T-helper 1 cell treated with Interleukin-12 subunit alpha and Interleukin-12 subunit beta and Interleukin-4 antibody, amounts not matched to agents 30 μg/mL and 1 μg/mL, for 36 hours (primary cell): ENCODE measurements at regions not wholly inside any gene's neighbourhood (a gene's known extent, or its start where the extent isn't known, plus 50 kb on each side); places are given as distances from the start of the nearest gene placed in this dataset.

ENCODE experiments used
- H3K27ac Mint-ChIP-seq: one replicate; pipeline ENCODE4 v1.8.0; 2021; ENCODE audit warnings: mild to moderate bottlenecking, mixed read lengths
- H3K27me3 Mint-ChIP-seq: one replicate; pipeline ENCODE4 v1.8.0; 2021; ENCODE audit warnings: low read depth, mixed read lengths
- H3K36me3 Mint-ChIP-seq: one replicate; pipeline ENCODE4 v1.8.0; 2021; ENCODE audit warnings: low read depth, mixed read lengths
- H3K4me1 Mint-ChIP-seq: one replicate; pipeline ENCODE4 v1.8.0; 2021; ENCODE audit warnings: low read depth, mixed read lengths
- H3K4me3 Mint-ChIP-seq: one replicate; pipeline ENCODE4 v1.8.0; 2021; ENCODE audit warnings: mild to moderate bottlenecking, moderate library complexity, mixed read lengths
- H3K9me3 Mint-ChIP-seq: one replicate; pipeline ENCODE4 v1.8.0; 2021; ENCODE audit warnings: mixed read lengths

DNA sequence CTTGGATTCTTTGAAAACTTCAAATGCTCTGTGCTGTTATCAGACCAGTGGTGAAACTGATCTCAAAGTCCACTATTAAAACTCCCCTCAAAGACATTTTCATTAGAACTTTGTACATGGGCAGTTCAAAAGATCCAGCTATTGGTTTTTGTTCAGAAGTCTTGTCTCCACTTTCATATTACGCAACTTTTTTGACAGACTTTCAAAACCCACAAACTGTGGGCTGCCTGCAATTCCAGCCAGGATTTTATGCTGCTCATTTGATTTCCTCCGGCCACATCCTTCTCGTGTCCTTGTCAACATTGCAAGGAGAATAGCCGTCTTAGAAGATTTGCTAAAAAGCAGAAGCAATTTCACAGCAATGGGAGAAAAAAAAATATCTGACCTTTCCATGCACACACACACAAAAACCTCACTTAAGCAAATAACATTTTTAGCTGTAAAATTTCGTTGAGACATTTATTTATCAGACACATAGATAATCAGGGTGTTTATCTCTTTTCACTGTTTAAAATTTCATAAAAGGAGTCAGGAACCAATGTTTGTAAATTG, 1990.5 kb downstream of the MAT2B start:
- H3K4me1 Mint-ChIP-seq, result no peaks in the 10 kb centered on the region
- no peaks in the 10 kb centered on the region for H3K36me3 Mint-ChIP-seq
- no peak overlapping the region for H3K4me3 Mint-ChIP-seq
- H3K27me3 Mint-ChIP-seq, result no peaks in the 10 kb centered on the region
- no peak overlapping the region for H3K27ac Mint-ChIP-seq
- H3K9me3 Mint-ChIP-seq, result peaks cover 11% of the 10 kb centered on the region

DNA sequence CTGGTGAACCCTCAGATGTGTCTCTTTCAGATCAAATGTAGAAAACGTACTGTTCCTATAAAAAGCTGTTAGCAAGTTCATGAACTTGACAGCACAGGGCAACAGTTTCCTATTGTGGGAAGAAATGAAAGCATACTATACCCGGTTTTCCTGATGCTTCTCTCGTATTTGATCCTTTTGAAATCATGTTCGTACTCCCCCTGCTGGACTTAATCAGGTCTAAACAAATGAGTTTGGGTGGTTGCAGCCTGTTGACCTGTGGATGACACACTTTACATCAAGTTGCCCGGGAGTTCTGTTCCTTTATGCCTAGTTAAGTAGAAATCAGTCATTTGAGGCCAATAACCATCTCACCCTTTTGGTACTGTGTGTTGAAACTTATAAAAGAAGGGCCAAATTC, 1992.3 kb downstream of the MAT2B start:
- no peak overlapping the region for H3K27ac Mint-ChIP-seq
- no peaks in the 10 kb centered on the region for H3K36me3 Mint-ChIP-seq
- H3K27me3 Mint-ChIP-seq, result no peaks in the 10 kb centered on the region
- no peaks in the 10 kb centered on the region for H3K4me1 Mint-ChIP-seq
- peaks cover 8% of the 10 kb centered on the region for H3K9me3 Mint-ChIP-seq
- H3K4me3 Mint-ChIP-seq, result no peak overlapping the region

DNA sequence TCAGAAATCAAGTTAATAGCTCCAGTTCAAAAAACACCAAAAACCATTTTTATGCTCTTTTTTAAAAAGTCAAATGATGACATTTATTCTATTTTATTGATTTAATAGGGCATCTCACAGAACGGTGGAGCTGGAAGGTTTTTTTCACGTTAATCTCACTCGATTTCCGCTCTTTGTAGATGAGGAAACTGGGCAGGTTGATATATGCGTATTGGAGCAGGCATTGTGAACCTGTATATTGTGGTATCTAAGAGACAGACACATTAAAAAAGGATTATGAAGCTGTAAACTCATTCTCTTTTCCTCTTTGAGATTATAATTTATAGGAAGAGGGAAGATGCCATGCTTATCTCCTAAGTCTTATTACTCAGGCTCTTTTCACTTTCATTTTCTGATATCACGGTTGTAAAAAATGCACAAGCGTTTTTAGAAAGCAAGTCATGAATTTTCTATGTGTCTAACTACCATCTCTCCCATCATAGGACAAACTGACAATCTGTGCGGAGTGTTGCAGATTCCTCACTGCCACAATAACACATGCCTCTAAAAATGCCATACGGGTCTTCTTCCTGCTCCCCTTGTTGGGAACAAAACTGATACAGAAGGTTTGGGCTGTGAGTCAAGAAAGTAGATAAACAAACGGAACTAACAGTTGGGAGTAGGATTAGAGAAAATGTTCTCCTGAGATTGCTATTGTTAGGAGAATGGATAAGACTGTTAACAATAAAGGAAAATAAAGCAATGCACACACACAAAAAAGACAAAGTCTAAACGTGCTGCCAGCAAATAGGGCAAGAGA, 1997.7 kb downstream of the MAT2B start:
- Mint-ChIP-seq H3K36me3 (no peaks in the 10 kb centered on the region), H3K9me3 (no peaks in the 10 kb centered on the region), H3K4me1 (no peaks in the 10 kb centered on the region), H3K27me3 (no peaks in the 10 kb centered on the region), H3K27ac (no peak overlapping the region), H3K4me3 (no peak overlapping the region)

DNA sequence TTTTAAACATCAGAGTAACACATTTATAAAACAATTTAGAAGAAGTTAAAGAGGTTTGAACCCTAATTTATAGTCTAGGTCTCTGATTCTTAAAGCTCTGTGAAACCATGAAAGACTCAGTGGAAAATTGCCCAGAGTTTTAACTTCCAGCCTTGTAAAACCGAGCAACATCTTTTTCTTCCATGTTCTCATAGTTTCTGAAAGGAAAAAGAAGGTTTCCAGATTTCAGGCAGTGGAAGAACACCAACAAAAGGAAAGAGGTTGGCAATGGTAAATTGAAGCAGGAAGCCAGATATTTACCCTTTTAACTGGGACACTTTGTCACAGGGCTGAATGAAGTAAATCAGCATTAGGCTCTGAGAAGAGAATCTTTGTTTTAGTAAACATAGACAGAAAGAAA, 1999.3 kb downstream of the MAT2B start:
- no peaks in the 10 kb centered on the region for H3K36me3 Mint-ChIP-seq
- H3K9me3 Mint-ChIP-seq, result no peaks in the 10 kb centered on the region
- H3K4me1 Mint-ChIP-seq, result no peaks in the 10 kb centered on the region
- H3K27me3 Mint-ChIP-seq, result no peaks in the 10 kb centered on the region
- no peak overlapping the region for H3K4me3 Mint-ChIP-seq
- no peak overlapping the region for H3K27ac Mint-ChIP-seq

DNA sequence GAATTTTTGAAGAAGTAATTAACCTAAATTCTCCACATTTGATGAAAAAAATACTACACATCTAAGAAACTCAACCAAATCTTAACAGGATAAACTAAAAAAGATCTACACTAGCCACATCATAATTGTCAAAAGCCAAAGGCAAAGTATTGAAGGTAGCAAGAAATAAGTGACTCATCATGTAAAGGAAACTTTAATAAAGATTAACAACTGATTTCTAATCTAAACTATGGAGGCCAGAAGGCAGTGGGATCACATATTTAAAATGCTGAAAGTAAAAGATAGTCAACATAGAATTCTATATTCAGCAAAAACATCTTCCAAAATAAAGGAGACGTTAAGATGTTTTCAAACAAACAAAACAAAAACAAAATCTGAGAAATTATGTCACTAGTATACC, 2002.9 kb downstream of the MAT2B start:
- Mint-ChIP-seq H3K36me3 (no peaks in the 10 kb centered on the region), H3K27me3 (no peaks in the 10 kb centered on the region), H3K4me3 (no peak overlapping the region), H3K4me1 (no peaks in the 10 kb centered on the region), H3K27ac (no peak overlapping the region), H3K9me3 (no peaks in the 10 kb centered on the region)

DNA sequence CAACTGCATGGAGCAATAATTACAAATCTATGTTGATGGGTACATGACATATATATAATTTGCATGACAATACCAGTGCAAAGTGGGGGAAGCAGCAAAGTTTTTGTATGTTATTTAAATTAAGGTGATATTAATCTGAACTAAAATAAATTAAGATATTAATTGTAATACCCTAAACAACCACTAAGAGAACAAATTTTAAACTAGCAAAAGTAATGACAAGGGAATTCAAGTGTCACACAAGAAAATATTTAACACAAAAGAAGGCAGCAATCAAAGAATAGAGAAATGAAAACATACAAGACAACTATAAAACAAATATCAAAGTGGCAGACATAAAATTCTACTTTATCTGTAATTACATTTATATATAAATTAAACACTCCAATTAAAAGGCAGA, 2003.4 kb downstream of the MAT2B start:
- no peaks in the 10 kb centered on the region for H3K36me3 Mint-ChIP-seq
- H3K9me3 Mint-ChIP-seq, result no peaks in the 10 kb centered on the region
- H3K4me3 Mint-ChIP-seq, result no peak overlapping the region
- no peaks in the 10 kb centered on the region for H3K4me1 Mint-ChIP-seq
- H3K27ac Mint-ChIP-seq, result no peak overlapping the region
- no peaks in the 10 kb centered on the region for H3K27me3 Mint-ChIP-seq

DNA sequence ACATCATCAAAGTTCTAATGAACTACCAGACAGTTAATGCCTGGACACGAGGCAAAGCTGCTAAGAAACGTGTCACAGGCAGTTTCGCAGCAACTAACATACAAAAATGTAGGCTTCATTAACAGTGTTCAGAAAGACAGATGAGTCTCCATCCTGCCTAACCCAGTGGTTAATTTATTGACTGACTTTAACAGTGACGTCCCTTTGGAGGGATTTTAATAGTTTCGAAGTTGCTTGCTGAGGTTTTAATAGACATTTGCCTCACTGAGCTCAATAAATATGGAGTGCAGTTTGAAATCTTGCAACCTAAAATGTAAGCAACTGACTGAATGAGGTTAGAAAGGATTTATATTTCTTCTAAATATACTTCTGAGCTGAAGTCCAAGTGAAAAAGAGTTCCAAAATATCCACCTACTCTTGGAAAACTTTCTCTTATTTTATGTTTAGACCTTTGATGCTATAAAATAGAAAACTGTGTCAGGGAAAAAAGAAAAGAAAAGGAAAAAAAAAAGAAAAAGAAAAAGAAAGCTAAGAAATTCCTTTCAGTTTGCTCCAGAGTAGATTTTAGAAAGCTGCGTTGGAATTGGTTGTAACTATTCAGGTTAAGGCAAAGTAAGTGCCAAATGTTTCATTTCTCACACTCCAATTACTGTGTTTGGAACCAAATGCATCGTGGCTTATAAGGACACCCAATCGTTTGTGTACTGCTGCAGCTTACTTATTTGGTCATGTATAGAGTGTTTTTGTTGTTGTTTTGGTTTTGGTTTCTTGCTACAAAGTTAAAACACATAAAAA, 2016.6 kb downstream of the MAT2B start:
- Mint-ChIP-seq H3K4me3 (no peak overlapping the region), H3K36me3 (no peaks in the 10 kb centered on the region), H3K27me3 (no peaks in the 10 kb centered on the region), H3K9me3 (peaks cover 10% of the 10 kb centered on the region), H3K27ac (no peak overlapping the region), H3K4me1 (no peaks in the 10 kb centered on the region)

DNA sequence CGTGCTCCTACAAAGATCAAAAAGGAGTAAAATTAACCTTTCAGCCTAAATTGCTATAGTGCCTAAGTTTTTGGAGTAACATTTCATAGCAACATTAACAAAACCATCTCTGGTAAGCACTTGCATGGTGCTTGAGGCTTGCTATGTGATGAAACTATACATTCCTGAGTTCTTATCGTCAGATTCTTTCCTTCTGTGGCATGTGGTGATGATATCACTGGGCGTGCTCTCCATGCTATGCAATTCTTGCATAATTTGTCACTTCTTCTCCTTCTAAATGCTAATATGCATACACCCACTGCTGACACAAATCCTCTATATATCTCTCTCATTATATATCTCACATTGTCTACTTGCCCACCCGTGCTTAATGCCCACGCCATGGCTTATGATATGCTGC, 2019.9 kb downstream of the MAT2B start:
- Mint-ChIP-seq H3K9me3 (peaks cover 35% of the 10 kb centered on the region), H3K27ac (no peak overlapping the region), H3K4me3 (no peak overlapping the region), H3K36me3 (no peaks in the 10 kb centered on the region), H3K4me1 (no peaks in the 10 kb centered on the region), H3K27me3 (no peaks in the 10 kb centered on the region)

DNA sequence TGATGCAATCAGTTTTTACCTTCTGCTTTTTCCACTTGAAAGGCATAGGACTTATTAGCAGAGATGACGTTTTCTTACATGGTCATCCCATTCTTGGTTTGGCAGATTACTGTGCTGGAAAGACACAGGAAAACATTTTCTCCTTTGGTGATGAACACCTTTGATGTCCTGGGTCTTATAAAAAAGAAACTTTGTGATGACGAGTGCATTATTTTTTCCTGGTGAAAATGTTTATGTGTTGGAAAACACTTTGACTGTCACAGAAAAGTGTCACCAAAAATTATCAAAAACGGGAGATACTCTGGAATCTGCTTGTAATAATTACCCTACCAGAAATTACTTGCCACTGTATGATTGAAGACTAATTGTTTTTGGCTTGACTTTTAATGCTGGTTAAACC, 2020.9 kb downstream of the MAT2B start:
- Mint-ChIP-seq H3K36me3 (no peaks in the 10 kb centered on the region), H3K27me3 (no peaks in the 10 kb centered on the region), H3K9me3 (peaks cover 38% of the 10 kb centered on the region), H3K4me1 (no peaks in the 10 kb centered on the region), H3K4me3 (no peak overlapping the region), H3K27ac (no peak overlapping the region)

DNA sequence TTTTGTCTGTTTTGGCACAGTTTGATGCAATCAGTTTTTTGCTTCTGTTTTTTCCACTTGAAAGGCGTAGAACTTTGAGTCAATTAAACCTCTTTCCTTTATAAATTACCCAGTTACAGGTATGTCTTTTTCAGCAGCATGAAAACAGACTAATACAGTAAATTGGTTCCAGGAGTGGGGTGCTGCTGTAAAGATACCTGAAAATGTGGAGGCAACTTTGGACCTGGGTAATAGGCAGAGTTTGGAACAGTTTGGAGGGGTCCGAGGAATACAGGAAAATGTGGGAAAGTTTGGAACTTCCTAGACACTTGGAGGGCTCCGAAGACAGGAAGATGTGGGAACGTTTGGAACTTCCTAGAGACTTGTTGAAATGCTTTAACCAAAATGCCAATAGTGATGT, 2022.2 kb downstream of the MAT2B start:
- no peaks in the 10 kb centered on the region for H3K4me1 Mint-ChIP-seq
- peaks cover 42% of the 10 kb centered on the region for H3K9me3 Mint-ChIP-seq
- no peaks in the 10 kb centered on the region for H3K36me3 Mint-ChIP-seq
- no peak overlapping the region for H3K4me3 Mint-ChIP-seq
- H3K27ac Mint-ChIP-seq, result no peak overlapping the region
- H3K27me3 Mint-ChIP-seq, result no peaks in the 10 kb centered on the region

DNA sequence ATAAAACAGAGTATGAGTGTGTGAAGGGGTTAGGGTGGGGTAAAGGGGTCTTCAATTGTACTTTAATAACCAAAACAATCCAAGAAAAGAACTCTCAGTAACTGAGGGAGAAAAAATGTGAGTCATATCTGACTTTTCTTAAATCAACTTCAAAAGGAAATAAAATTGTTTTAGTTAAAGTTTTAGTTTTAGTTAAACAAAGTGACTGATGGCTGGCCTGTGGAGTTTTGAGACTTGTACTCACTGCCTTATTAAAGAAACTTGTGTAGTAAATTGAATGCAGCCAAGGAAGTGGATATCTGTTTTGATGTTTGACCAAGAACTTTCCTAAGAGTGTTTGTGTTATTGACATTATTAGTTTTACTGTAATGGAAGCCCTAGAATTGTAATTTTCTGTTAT, 2032.6 kb downstream of the MAT2B start:
- H3K36me3 Mint-ChIP-seq, result no peaks in the 10 kb centered on the region
- no peaks in the 10 kb centered on the region for H3K4me1 Mint-ChIP-seq
- H3K27ac Mint-ChIP-seq, result no peak overlapping the region

DNA sequence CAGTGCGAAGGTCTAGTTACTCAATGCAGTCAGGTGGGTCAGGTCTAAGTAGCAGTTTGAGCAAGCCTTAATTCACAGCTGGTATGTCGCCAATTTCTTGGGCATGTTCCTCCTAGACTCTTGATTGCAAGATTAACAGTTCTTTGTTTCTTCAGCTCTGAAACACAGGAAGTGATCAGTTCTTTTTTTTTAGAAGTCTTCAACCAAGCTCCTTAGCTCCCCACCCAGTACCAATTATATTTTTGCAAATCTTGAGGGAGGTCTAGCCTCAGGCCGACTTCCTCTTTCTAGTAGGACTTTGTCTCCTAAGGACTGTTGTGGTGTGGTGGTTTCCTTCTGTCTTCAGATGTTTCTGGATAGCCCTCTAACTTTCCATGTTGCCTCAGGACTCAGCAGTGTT, 2054.2 kb downstream of the MAT2B start:
- Mint-ChIP-seq H3K27me3 (no peaks in the 10 kb centered on the region), H3K9me3 (peaks cover 2% of the 10 kb centered on the region), H3K27ac (no peak overlapping the region), H3K4me3 (no peak overlapping the region), H3K4me1 (no peaks in the 10 kb centered on the region), H3K36me3 (no peaks in the 10 kb centered on the region)

More for the DNA sequence above, 2032.6 kb downstream of the MAT2B start:
- Mint-ChIP-seq H3K9me3 (peaks cover 6% of the 10 kb centered on the region), H3K27me3 (no peaks in the 10 kb centered on the region), H3K4me3 (no peak overlapping the region)

DNA sequence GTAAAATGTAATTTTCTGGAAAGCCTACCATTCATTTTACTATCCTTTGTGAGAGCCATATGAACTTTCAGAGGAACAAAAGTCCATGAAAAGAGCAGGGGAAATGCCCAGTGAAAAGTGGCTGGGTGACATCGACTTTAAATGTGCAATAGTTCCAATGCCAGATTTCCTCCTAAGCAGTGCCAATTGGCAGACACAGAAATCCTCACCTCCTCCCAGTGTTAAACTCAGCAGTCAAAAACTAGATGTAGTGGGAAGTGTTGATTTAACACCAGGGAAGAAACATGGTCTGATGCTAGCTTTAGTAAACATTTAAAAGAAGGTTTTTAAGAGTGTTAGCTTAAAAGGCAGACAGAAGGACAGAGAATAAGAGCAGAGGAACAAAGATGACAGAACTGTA, 2055.2 kb downstream of the MAT2B start:
- Mint-ChIP-seq H3K36me3 (no peaks in the 10 kb centered on the region), H3K4me1 (no peaks in the 10 kb centered on the region), H3K9me3 (peaks cover 4% of the 10 kb centered on the region), H3K27ac (no peak overlapping the region), H3K4me3 (no peak overlapping the region), H3K27me3 (no peaks in the 10 kb centered on the region)

DNA sequence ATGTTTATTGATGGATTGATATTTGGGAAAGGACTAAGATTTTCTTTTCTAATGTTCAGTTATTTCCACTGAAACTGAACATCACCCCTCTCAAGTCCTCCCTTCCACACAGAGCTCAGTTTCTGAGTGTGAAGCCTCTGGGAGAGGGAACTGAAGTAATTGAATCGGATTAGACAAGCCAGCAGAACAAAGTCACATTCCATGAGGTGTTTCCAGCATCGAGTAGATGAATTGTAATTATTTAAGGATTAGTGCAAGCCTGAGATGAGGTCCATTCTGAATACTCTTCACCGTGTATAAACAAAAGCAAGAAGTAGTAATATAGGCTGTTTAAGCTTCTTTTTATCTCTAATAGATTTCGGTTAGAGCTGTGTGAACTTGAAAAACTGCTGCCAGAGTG, 2060.5 kb downstream of the MAT2B start:
- Mint-ChIP-seq H3K4me3 (no peak overlapping the region), H3K9me3 (peaks cover 14% of the 10 kb centered on the region), H3K4me1 (no peaks in the 10 kb centered on the region), H3K36me3 (no peaks in the 10 kb centered on the region), H3K27ac (no peak overlapping the region), H3K27me3 (no peaks in the 10 kb centered on the region)

DNA sequence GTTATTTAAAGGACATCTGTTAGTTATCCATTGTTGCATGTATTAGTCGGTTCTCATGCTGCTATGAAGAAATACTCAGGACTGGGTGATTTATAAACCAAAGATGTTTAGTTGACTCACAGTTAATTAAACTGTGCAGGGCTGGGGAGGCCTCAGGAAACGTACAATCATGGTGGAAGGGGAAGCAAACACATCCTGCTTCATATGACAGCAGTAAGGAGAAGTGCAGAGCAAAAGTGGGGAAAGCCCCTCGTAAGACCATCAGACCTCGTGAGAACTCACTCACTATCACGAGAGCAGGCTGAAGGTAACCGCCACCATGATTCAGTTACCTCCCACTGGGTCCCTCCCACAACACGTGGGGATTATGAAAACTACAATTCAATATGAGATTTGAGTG, 2064.1 kb downstream of the MAT2B start:
- H3K27me3 Mint-ChIP-seq, result no peaks in the 10 kb centered on the region
- H3K4me1 Mint-ChIP-seq, result no peaks in the 10 kb centered on the region
- H3K36me3 Mint-ChIP-seq, result no peaks in the 10 kb centered on the region
- no peak overlapping the region for H3K27ac Mint-ChIP-seq
- peaks cover 19% of the 10 kb centered on the region for H3K9me3 Mint-ChIP-seq
- H3K4me3 Mint-ChIP-seq, result no peak overlapping the region
